GM23338 (cell line): ENCODE measurements at regions not wholly inside any gene's neighbourhood (a gene's known extent, or its start where the extent isn't known, plus 50 kb on each side); places are given as distances from the start of the nearest gene placed in this dataset.

ENCODE experiments used
- ATAC-seq: fragments of 200-7000 bp; cut with Tn5 transposase; 3 replicates; pipeline ENCODE4 v1.9.1; 2020
- DNase-seq: peaks from one replicate; pipeline ENCODE4 v3.0.0-alpha.2; 2015; ENCODE audit warnings: low spot score
- H2AFZ ChIP-seq: fragments of 200-600 bp; sonication (generic); 2 replicates; pipeline ENCODE4 v1.8.0; 2016; ENCODE audit warnings: antibody characterized with exemption, mild to moderate bottlenecking, moderate library complexity
- H3F3A ChIP-seq: fragments of 200-600 bp; sonication (generic); replicated peaks from 2 replicates; pipeline ENCODE4 v1.8.0; 2017; ENCODE audit warnings: antibody characterized with exemption, mixed run types, low read depth
- H3K27ac ChIP-seq: fragments of 200-600 bp; sonication (generic); 2 replicates; pipeline ENCODE4 v1.6.1; 2016; ENCODE audit warnings: low read depth
- H3K27me3 ChIP-seq: fragments of 200-600 bp; sonication (generic); 2 replicates; pipeline ENCODE4 v1.8.0; 2016; ENCODE audit warnings: mild to moderate bottlenecking, mixed run types, moderate library complexity; ENCODE audit not compliant: insufficient read depth
- H3K36me3 ChIP-seq: fragments of 200-600 bp; sonication (generic); 2 replicates; pipeline ENCODE4 v1.8.0; 2016; ENCODE audit warnings: mild to moderate bottlenecking; ENCODE audit not compliant: insufficient read depth
- H3K4me1 ChIP-seq: fragments of 200-600 bp; sonication (generic); 2 replicates; pipeline ENCODE4 v1.8.0; 2016; ENCODE audit warnings: mild to moderate bottlenecking, moderate library complexity; ENCODE audit not compliant: insufficient read depth
- H3K4me2 ChIP-seq: fragments of 200-600 bp; sonication (generic); 2 replicates; pipeline ENCODE4 v1.7.1; 2017; ENCODE audit warnings: mixed run types
- H3K4me3 ChIP-seq: fragments of 200-600 bp; sonication (generic); 2 replicates; pipeline ENCODE4 v1.6.1; 2016; ENCODE audit warnings: mixed run types
- H3K79me2 ChIP-seq: fragments of 200-600 bp; sonication (generic); replicated peaks from 2 replicates; pipeline ENCODE4 v1.8.0; 2017; ENCODE audit warnings: mild to moderate bottlenecking; ENCODE audit not compliant: insufficient read depth
- H3K9me2 ChIP-seq: fragments of 200-600 bp; sonication (generic); 2 replicates; pipeline ENCODE4 v1.8.0; 2017; ENCODE audit not compliant: insufficient read depth
- H4K20me1 ChIP-seq: fragments of 200-600 bp; sonication (generic); replicated peaks from 2 replicates; pipeline ENCODE4 v1.8.0; 2017; ENCODE audit warnings: mild to moderate bottlenecking; ENCODE audit not compliant: insufficient read depth
- H3K27ac Mint-ChIP-seq: 2 replicates; pipeline ENCODE4 v1.8.0; 2020; ENCODE audit warnings: inconsistent platforms, mild to moderate bottlenecking, moderate library complexity, mixed read lengths
- H3K27me3 Mint-ChIP-seq: 3 replicates; pipeline ENCODE4 v1.8.0; 2022; ENCODE audit warnings: low read depth, mild to moderate bottlenecking, moderate library complexity, mixed read lengths, inconsistent platforms; ENCODE audit not compliant: insufficient read depth, poor library complexity
- H3K36me3 Mint-ChIP-seq: 3 replicates; pipeline ENCODE4 v1.8.0; 2021; ENCODE audit warnings: low read depth, mild to moderate bottlenecking, inconsistent platforms, moderate library complexity, mixed read lengths
- H3K4me1 Mint-ChIP-seq: 3 replicates; pipeline ENCODE4 v1.8.0; 2020; ENCODE audit warnings: mild to moderate bottlenecking, inconsistent platforms, mixed read lengths
- H3K4me3 Mint-ChIP-seq: 3 replicates; pipeline ENCODE4 v1.8.0; 2021; ENCODE audit warnings: moderate library complexity, mild to moderate bottlenecking, inconsistent platforms, mixed read lengths
- H3K9me3 Mint-ChIP-seq: 3 replicates; pipeline ENCODE4 v1.8.0; 2020; ENCODE audit warnings: moderate library complexity, mild to moderate bottlenecking, inconsistent platforms, mixed read lengths
- CREB1 ChIP-seq: fragments of 250-450 bp; sonication (Bioruptor Pico); IDR thresholded peaks from 2 replicates; pipeline ENCODE4 v1.5.0; 2020; ENCODE audit warnings: low read depth, mild to moderate bottlenecking, moderate library complexity
- ETS1 ChIP-seq: IDR thresholded peaks from 2 replicates; pipeline ENCODE4 v1.6.1; 2016; ENCODE audit warnings: antibody characterized with exemption
- EZH2 ChIP-seq: fragments of 200-600 bp; sonication (generic); IDR thresholded peaks from one replicate; pipeline ENCODE4 v1.8.0; 2017; ENCODE audit warnings: antibody characterized with exemption, mild to moderate bottlenecking, low read depth; ENCODE audit not compliant: unreplicated experiment
- EZH2phosphoT487 ChIP-seq: fragments of 200-600 bp; sonication (generic); IDR thresholded peaks from one replicate; pipeline ENCODE4 v1.8.1; 2018; ENCODE audit warnings: antibody characterized with exemption; ENCODE audit not compliant: unreplicated experiment
- NANOG ChIP-seq: IDR thresholded peaks from 2 replicates; pipeline ENCODE4 v1.6.1; 2016; ENCODE audit warnings: antibody characterized with exemption, borderline replicate concordance
- POLR2AphosphoS5 ChIP-seq: IDR thresholded peaks from 2 replicates; pipeline ENCODE4 v1.6.1; 2016; ENCODE audit warnings: antibody characterized with exemption, low read depth
- REST ChIP-seq: IDR thresholded peaks from one replicate; pipeline ENCODE4 v1.6.1; 2018; ENCODE audit warnings: antibody characterized with exemption; ENCODE audit not compliant: unreplicated experiment
- ZNF114 ChIP-seq: fragments of 250-450 bp; sonication (Bioruptor Pico); IDR thresholded peaks from 2 replicates; pipeline ENCODE4 v1.5.0; 2020; ENCODE audit warnings: mild to moderate bottlenecking, moderate library complexity
- ZNF331 ChIP-seq: fragments of 250-450 bp; sonication (Bioruptor Pico); IDR thresholded peaks from 2 replicates; pipeline ENCODE4 v1.5.0; 2020; ENCODE audit warnings: low read depth, mild to moderate bottlenecking, moderate library complexity
- ZNF462 ChIP-seq: fragments of 250-450 bp; sonication (Bioruptor Pico); IDR thresholded peaks from 2 replicates; pipeline ENCODE4 v1.5.0; 2020; ENCODE audit warnings: mild to moderate bottlenecking, moderate library complexity

- TF ChIP-seq ZNF331, result no peak
- TF ChIP-seq ZNF114 (CRISPR knock-in tag), result no peak
- TF ChIP-seq NANOG, result no peak
- no peak for TF ChIP-seq REST
- no peak for TF ChIP-seq CREB1 (CRISPR knock-in tag)
- TF ChIP-seq ETS1, result no peak
- TF ChIP-seq POLR2AphosphoS5, result no peak
- no peaks in the 10 kb centered on the region for H3K9me3 Mint-ChIP-seq
- H3K4me1 ChIP-seq, result no peaks in the 10 kb centered on the region
- no peak overlapping the region for H3K4me3 Mint-ChIP-seq
- H3K36me3 ChIP-seq, result no peaks in the 10 kb centered on the region
- ATAC-seq, result no peak
- no peak overlapping the region for H3K27ac Mint-ChIP-seq
- H3F3A ChIP-seq, result no peaks in the 10 kb centered on the region
- H3K9me2 ChIP-seq, result no peaks in the 10 kb centered on the region
- H4K20me1 ChIP-seq, result no peaks in the 10 kb centered on the region
- H3K4me1 Mint-ChIP-seq, result peaks cover 6% of the 10 kb centered on the region; the same call in 2 of the 3 replicates
- no peak overlapping the region for H3K27ac ChIP-seq
- H2AFZ ChIP-seq, result no peak overlapping the region
- no peaks in the 10 kb centered on the region for H3K79me2 ChIP-seq
- H3K27me3 ChIP-seq, result no peaks in the 10 kb centered on the region
- H3K4me3 ChIP-seq, result no peak overlapping the region
- H3K36me3 Mint-ChIP-seq, result no peaks in the 10 kb centered on the region
- H3K27me3 Mint-ChIP-seq, result peaks cover under 1% of the 10 kb centered on the region
- no peak for DNase-seq
- H3K4me2 ChIP-seq, result no peak overlapping the region
Measured at GRCh38 chr14:48129472-48129871, 454.1 kb upstream of the MDGA2 start.

- no peaks in the 10 kb centered on the region for H3K9me2 ChIP-seq
- H3K4me2 ChIP-seq, result no peak overlapping the region
- no peaks in the 10 kb centered on the region for H3K9me3 Mint-ChIP-seq
- H3K27ac ChIP-seq, result no peak overlapping the region
- no peaks in the 10 kb centered on the region for H3K27me3 ChIP-seq
- no peak overlapping the region for H3K4me3 Mint-ChIP-seq
- H3K36me3 ChIP-seq, result no peaks in the 10 kb centered on the region
- no peak for DNase-seq
- H3K36me3 Mint-ChIP-seq, result no peaks in the 10 kb centered on the region
- no peaks in the 10 kb centered on the region for H3K4me1 ChIP-seq
- no peak overlapping the region for H3K27ac Mint-ChIP-seq
- no peaks in the 10 kb centered on the region for H4K20me1 ChIP-seq
- no peak for ATAC-seq
- peaks cover 6% of the 10 kb centered on the region; the same call in 2 of the 3 replicates for H3K4me1 Mint-ChIP-seq
- H2AFZ ChIP-seq, result no peak overlapping the region
- no peaks in the 10 kb centered on the region for H3F3A ChIP-seq
- H3K79me2 ChIP-seq, result no peaks in the 10 kb centered on the region
- no peaks in the 10 kb centered on the region for H3K27me3 Mint-ChIP-seq
- no peak overlapping the region for H3K4me3 ChIP-seq
- TF ChIP-seq EZH2phosphoT487 (no peak), EZH2 (no peak), NANOG (no peak), ZNF462 (no peak), ZNF331 (no peak)
Measured at GRCh38 chr14:48127674-48128073, 452.3 kb upstream of the MDGA2 start.
